GM19238 (cell line): ENCODE measurements at regions not wholly inside any gene's neighbourhood (a gene's known extent, or its start where the extent isn't known, plus 50 kb on each side); places are given as distances from the start of the nearest gene placed in this dataset.

Experiments used
- DNase-seq: peaks from one replicate; pipeline ENCODE4 v3.0.0; 2011; ENCODE audit warnings: low spot score; ENCODE audit not compliant: insufficient read length

DNA sequence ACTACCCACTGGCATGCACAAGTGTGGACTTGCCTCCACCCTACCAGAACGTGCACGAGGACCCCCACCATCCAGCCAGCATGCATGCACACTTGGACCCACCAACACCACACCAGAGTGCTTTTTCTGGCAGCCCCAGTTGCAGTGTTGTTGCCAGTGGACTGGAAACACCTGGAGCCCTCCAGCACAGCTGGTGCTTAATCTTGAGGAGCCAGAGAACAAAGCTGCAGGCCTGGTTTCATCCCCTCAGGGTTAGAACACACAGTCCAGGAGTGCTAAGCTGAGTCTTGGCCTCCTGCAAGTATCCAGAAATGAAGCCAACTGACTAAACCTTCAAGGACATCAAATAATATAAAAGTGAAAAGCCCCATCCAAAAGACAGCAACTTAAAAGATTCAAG, 888.0 kb downstream of the NTRK3 start:
- no peak for DNase-seq

DNA sequence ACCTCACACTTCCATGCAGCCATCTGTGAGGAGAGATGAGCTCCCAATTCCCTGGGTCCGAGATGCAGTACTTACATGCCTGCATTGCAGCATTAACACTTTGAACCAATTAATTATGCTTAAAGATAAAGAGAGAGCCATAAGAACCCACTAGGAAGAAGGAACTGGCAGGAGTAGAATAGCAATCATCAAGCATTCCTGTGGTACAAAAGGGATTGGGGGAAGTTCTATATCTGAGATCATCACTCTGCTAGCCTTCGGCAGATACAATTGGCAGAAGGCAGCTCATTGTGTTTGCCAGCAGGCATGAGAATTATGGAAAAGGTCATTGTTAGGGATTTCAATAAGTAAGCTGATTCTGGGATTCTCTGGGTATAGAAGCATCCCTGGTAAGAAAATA, 891.4 kb downstream of the NTRK3 start:
- DNase-seq = no peak

DNA sequence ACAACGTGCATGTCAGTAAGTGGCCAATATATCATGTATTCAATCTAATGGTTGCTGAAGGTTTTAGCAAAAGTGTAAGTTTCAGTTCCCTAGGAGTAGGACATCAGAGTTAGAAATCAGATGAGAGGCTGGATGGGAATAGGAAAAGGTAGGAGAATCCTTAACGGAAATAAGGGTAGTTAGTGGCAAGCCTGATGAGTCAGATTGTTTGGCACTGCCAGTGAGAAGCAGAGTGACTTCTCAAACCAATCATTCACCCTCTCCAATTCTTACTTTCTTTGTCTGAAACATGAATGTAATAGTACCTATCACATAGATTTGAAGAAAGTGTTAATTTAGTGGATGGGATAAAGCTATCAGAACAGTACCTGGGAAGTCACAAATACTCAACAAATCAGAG, 894.0 kb downstream of the NTRK3 start:
- DNase-seq = no peak

DNA sequence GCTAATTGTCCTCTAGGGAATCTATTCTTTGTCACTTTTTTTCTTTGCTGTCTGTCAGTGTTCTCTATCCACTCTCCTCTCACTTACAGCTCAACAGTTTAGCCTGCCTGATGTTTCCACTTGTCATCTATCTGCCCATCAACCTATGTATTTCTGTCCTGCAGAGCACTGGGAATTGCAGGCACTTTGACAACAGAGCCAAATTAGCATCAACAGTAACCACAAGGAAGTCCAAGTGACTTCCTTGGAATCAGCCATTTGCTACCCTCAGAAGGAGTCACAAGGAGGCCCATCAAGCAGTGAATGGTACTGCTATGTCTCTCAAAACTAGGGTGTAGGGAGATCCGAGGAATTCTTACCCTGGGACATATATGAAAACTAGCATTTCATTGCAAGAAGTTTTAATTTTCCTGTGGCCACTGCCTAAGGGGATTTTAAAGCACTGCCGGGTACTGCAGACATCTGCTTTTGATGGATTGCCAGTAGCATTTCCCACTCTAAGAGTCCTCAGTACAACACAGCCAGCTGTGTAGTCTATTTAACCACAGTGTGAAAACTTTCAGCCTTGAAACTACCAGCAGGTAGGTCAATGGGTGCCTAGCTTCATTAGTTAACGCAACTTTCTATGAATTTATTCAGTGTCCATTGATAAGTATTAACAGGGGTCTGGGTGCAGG, 898.8 kb downstream of the NTRK3 start:
- no peak for DNase-seq

DNA sequence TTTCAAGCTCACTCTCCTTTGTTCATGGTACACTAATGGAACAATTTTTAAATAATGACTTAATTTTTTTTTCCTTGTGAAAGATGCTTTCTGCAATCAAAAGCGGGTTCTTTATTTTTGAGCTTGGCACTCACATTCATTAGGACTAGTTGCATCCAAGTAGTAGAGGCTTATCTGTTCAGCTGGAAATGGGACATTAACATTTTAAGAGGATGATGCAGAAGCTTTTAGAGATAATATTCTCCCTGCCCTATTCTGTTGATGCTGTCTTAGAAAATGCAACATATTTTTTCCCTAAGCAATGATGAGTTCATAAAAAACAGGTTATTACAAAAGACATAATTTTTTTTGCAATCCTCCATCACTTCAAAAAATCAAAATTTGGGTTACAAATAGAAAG, 900.6 kb downstream of the NTRK3 start:
- no peak for DNase-seq

DNA sequence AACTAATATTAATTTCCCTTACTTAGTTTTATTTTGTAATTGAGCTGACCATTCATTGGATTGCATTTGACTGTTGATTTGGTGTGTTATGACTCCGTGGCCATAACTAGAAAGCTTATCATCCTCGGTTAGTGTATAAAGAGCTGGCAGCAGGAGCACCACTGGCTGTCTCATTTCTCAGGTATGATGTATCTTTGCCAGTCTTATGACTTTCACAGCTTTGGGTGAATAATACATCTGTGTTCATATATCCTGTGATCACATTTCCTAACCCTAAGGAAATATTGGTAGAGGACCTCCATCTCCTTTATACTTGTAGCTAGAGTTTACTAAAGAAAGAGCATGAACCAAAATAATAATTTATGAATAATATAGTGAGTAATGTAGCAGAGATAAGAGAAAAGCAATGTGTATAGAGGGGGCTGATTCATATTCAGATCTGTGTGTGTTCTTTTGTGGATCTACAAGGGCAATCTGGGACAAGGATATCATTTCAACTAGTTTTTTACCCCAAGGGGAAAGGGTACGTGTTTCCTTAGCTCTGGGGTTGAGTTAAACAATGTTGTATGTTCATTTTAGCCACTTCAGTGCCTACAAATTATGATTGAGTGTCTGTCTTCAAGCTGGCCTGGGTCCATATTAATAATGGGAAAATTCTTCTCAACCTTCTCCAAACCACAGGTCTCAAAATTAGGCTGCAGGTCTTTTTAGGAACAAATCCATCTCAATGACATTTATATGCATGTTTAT, 901.7 kb downstream of the NTRK3 start:
- DNase-seq = no peak

DNA sequence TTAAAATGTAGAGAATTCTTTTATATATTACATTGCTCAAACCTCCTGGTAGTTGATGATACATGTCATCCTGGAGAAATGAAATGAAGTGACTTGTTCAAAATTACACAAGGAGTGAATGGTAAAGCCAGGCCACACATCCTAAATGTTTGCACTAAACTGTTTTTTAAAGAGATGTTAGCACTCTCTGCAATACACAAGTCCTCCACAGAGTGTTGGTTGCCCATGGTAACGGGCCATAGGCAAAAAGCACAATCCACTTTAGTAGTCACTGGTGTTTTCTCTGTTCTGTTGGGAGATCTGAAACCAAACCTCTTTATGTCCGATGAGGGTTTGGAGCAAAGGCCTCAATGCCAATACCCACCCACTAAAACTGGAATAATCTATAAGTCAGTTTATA, 907.4 kb downstream of the NTRK3 start:
- DNase-seq = no peak

DNA sequence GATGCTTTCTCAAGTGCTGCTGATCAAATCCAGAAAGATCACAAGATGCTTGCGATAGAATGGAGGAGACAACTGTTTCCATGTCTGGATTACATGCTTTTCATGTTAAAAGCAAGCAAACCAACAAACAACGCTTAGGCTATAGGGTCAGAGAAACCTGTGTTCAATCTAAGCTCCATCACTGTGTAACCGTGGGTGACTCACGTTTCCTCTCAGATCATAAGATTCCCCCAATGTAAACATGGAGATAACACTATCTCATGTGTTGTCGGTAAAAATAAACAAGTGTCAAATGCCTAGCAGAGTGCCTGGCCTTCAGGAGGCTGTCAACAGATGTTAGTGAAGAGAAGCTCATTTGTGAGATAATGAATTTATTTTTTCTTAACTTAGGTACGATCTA, 907.8 kb downstream of the NTRK3 start:
- DNase-seq = no peak

DNA sequence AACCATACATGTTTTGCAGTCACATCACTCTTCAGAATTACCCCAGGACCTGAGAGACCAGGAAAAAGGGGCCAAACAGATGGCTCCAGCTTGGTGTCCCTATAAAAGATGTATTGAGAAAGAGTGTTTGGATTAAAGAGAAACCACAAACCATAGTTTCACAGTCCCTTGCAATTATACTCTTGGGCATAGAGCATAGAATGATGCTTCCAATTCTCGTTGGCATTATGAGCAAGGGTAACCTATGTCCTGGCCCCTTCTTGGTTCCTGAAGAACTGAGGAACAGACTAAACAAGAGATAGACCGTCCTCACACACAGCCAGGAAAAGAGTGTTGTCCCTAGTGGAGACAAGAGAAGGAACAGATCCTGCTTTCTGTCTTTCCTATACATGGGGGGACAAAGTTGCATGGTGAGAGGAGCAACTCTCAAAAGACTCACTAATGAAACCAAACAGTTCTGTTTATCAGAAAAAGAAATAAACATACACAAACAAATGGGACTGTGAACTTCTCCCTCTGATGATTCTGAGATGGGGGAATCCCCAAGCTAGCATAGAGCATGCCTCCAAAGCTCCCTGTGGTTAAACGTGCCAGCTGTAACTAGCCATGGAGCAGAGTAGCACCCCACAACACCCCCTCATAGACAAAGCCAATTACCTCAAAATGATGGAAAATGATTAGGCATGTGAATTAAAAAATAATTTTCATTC, 908.6 kb downstream of the NTRK3 start:
- DNase-seq = no peak

DNA sequence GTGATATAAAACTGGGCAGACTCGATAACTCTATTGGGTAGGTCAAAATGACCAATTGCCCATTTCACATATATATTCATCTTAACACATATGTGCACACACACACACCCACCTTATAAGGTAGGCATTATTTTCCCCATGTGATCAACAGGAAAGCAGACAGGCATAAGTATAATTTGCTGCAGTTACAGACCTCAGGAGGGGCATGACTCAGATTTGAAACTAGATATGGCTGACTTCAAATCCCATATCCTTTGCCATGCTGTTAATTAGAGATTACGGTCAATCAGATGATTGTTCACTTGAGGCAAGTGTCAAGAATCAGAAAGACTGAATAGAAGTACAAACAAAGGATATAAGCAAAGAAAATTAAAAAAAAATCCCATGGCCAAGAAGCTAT, 910.6 kb downstream of the NTRK3 start:
- DNase-seq = no peak

DNA sequence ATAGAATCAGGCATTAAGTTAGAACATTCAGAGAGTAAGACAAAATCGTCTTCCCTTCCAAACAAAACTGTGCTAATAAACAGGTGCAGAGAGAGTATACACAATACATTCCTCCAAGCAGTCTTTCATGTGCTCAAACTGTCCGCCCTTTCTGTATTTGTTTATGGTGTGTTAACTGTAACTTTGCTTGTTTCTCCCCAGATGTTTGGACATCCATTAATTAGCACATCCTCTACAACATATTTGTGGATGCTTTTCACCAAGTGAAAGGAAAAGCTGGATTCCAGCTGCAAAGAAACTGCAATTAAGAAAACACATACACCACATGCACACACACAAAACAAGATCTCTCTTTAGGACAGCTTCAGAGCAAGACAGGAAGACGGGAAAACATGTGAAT, 912.6 kb downstream of the NTRK3 start:
- no peak for DNase-seq

DNA sequence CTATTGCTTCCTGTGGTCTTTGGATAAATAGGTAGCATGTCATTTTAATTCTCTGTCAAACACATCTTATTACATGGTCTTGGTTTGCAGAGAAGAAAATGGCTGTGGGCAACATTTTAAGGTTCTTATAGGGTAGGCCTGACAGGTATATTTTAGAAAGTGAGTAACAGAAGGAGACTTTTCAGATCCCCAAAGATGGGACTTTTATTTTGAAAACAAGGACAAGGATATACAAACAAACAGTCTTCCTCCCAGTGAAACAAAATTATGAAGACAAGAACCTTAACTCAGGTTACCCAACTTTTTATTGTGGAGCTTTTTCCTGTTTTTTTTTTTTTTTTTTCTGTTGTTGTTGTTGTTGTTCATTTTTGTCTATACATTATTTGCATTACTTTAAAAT, 916.2 kb downstream of the NTRK3 start:
- no peak for DNase-seq

DNA sequence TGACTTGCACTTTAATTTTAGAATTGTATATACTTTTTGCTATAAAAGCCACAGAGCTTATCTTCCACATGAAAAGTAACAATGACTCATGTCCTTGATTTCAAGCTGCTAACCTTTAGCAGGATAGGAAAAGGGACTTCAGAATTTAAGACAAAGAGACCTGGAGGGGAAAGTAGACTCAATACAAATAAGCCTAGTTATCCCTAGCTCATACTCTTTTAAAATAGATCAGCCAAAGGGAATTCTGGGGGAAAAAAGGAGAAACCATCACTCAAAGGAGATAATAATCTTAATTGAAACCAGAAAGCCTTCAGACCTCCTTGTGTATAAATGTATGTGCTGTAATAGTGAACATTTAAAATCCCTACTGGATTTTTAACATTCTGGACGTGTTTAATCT, 930.3 kb downstream of the NTRK3 start:
- DNase-seq = no peak

DNA sequence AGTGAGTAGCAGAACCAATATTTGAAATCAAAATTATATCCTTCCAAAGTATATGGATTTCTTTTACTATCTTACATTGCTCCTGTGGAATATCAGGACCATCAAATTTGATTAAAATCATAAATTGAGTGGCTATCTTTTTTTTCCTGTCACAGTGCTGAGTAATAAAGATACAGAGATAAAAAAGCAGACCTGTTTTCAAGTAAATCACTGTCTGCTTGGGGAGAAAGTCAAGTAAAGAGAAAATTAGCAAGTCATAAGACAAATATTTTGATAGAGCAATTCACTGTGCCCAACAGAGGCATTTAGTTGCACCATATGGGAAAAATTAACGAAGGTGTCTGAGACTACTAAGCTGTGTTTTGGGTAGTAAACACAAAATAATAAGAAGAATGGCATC, 933.7 kb downstream of the NTRK3 start:
- DNase-seq = no peak

DNA sequence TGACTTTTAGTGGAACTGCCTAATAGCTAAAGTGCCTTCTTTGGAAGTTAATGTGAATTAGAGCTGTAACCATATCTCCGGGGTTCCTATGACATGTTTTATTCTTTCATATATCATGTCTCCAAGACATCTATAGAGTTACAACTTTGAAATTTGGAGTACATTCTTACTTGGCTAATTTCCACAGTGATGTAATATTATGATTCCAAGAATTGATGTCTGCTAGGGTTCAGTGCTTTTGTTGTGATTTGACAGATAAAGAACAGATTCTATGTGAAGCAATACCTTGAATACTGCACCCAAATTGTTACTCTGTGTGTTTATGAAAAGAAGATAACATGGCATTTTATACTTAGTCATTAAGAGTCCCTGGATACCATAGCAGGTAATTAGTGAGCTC, 934.3 kb downstream of the NTRK3 start:
- no peak for DNase-seq

DNA sequence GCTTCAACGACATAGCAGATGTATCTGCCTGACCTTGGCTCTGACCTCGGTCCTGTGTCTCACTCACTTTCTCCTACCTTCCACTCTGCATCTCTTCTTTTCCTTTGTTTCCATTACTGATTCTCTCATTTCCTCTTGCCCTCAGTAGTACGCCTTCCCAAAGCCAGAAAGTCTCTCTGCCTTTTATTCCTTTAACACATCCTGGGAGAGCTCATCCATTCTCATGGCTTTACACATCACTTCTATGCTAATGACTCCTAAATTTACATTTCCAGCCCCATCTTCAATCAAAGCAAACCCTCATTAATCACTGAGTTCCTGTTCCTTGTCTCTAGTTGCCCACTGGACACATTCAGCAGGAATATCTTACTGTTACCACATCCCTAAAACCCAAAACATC, 938.6 kb downstream of the NTRK3 start:
- DNase-seq = no peak

DNA sequence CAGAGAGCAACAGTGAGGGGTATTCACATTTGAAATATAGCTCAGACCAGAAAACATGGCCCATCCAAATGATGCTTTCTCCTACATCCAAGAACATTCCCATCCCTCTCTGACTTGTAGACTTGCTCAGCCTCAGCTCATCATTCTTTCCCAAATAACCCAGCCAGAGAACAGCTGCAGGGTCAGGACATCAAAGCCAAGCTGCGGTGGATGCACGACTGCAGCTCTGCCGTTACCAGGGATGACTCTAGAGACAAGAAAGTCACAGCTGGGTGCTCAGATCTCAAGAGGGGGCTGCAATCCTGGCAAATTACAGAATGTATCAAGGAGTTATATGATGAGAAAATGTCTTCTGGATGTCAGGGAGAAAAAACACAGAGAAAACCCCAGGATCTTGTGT, 944.3 kb downstream of the NTRK3 start:
- no peak for DNase-seq

DNA sequence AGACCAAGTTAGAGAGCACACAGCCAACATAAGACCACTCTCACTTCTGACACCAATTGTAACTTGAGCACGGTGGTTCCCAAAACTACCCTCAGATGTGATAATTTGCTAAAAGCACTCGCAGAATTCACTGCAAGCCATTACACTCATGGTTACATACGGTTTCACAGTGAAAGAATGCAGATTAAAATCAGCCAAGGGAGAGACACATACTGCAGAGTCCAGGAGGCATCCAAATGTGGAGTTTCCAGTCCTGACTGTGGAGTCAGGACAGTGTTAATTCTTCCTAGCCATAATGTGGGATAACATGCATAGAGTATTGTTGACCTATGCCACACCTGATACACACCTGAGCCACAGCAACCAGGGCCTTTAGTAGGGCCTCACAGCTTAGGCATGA, 956.4 kb downstream of the NTRK3 start:
- DNase-seq = no peak

DNA sequence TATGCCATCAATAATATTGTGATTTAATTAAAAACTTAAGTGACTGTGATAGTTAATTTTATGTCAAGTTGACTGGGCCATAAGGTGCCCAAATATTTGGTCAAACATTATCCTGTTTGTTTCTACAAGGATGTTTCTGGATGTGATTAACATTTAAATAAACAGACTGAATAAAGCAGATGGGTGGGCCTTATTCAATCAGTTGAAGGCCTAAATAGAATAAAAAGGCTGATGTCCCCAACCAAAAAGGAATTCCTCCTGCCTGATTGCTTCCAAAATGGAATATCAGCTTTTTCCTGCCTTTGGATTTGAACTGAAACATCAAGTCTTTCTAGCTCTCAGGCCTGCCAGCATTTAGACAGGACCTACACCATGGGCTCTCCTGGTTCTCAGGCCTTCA, 961.7 kb downstream of the NTRK3 start:
- no peak for DNase-seq

DNA sequence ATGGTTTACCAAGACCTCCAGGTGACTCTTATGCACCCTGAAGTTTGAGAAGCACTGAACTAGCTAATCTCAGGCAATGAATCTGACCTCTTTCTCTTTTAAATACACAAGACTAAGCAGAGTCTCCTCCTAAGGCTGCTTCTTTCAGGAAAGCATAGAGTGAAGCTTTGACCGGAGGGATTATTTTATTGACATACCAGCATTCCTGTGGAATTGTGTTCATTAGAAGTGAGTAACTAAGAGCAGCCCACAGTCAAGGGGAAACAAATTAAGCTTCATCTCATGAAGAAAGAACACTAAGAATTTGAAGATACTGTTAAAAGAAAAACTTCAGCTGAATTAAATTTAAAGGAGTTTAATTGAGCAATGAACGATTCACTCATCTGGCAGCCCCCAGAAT, 963.5 kb downstream of the NTRK3 start:
- DNase-seq = no peak

DNA sequence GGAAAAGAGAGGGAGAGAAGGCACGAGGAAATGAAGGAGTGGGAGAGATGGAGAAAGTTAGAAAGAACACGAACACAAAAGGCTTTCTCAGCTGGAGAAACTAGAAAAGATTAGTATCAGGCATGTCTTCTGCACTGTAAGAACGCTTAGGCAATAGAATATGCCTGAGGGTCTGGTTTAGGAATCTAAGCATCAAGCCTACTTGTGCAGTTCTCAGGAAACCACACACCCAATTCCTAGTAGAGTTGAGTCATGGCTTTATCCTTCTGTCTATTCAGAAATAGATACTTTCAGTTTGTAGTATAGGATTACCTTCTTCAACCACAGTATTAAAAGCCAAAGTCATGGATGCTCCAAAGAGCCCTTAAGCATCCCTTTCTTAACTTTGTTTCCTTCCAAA, 969.4 kb downstream of the NTRK3 start:
- no peak for DNase-seq

DNA sequence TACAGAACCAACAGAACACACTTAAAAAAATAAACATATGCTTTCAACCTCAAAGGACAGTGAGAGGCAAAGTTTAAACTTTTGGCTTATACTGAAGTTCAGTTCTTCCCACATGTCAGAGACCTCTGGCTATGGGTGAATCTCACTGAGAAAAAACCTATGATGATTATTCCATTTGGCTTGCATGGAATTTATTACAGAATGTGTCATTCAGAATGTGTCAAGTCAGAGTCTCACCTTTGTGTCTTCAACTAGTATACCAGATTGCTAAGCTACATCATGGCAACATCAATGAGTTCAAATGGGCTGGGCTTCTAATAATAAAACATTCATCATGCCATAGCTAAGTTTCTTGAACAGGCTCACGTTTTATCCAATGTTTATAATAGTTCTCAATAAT, 987.0 kb downstream of the NTRK3 start:
- DNase-seq = no peak

DNA sequence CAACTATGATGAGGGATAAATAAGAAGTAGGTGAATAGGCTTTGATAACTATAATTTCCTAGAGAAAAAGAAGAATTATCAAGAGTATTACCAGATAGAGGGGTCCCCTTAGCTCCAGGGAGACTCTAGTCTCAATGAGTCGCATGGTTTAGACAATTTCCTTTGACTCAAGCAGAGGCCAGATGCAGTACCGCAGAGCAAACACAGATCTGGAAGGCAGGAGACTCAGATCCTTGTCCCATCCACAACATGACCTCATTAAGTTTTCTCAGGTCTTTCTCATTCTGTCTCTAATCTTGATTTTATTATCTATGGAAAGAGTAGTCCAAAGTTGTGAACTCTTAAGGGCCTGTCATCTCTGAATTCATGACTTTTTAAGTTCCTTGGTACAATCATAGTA, 987.9 kb downstream of the NTRK3 start:
- DNase-seq = no peak
